Activated CD8-positive, alpha-beta memory T cell treated with anti-CD3 and anti-CD28 coated beads, Interleukin-2, amount 10 ng/mL, durations not matched to agents 7 days and 5 days (primary cell): ENCODE measurements at regions not wholly inside any gene's neighbourhood (a gene's known extent, or its start where the extent isn't known, plus 50 kb on each side); places are given as distances from the start of the nearest gene placed in this dataset.

Experiments used
- ATAC-seq: fragments of 150-1000 bp; cut with Tn5 transposase; one replicate; pipeline ENCODE4 v1.10.0; 2021; ENCODE audit warnings: moderate library complexity
- CTCF ChIA-PET: fragments of 350-600 bp; sonication (Branson Sonifier 250); formaldehyde crosslinking; loops from one replicate; lab custom pipeline; 2021; ENCODE audit warnings: antibody characterized with exemption; lab: Charles Lee
- DNase-seq: peaks from one replicate; pipeline ENCODE4 v3.0.0-alpha.2; 2020
- H3K27ac Mint-ChIP-seq: one replicate; pipeline ENCODE4 v1.8.0; 2021; ENCODE audit warnings: mild to moderate bottlenecking, mixed read lengths
- H3K27me3 Mint-ChIP-seq: one replicate; pipeline ENCODE4 v1.8.0; 2021; ENCODE audit warnings: mixed read lengths
- H3K36me3 Mint-ChIP-seq: one replicate; pipeline ENCODE4 v1.8.0; 2021; ENCODE audit warnings: mild to moderate bottlenecking, mixed read lengths
- H3K4me1 Mint-ChIP-seq: one replicate; pipeline ENCODE4 v1.8.0; 2021; ENCODE audit warnings: mixed read lengths
- H3K4me3 Mint-ChIP-seq: one replicate; pipeline ENCODE4 v1.8.0; 2021; ENCODE audit warnings: mild to moderate bottlenecking, moderate library complexity, mixed read lengths
- H3K9me3 Mint-ChIP-seq: one replicate; pipeline ENCODE4 v1.8.0; 2022; ENCODE audit warnings: low read depth, mixed read lengths

DNA sequence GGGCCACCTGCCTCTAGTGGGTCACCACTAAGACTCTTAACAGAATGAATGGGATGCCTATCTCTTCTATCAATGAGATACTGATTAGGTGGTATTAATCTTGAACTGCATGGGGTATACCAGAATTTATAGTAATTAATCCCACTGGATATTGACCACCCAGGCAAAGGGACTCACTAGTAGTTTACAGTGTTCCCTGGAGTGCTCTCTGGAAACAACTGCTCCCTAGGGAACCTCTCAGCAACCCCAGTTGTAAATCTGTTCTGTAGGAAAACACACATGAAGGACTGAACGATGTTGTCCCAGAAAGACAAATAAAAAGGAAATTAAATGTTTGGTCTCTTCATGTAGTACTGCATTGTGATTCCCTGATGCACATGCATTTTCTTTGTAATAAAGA is 430.5 kb downstream of the HLX start:
- DNase-seq, result no peak
- CTCF ChIA-PET, result no interaction called here
- no peaks in the 10 kb centered on the region for H3K27me3 Mint-ChIP-seq
- ATAC-seq, result no peak
- H3K27ac Mint-ChIP-seq, result no peak overlapping the region
- no peaks in the 10 kb centered on the region for H3K9me3 Mint-ChIP-seq
- H3K4me1 Mint-ChIP-seq, result no peaks in the 10 kb centered on the region
- H3K36me3 Mint-ChIP-seq, result no peaks in the 10 kb centered on the region
- no peak overlapping the region for H3K4me3 Mint-ChIP-seq

- no peak for ATAC-seq
- DNase-seq, result no peak
- H3K36me3 Mint-ChIP-seq, result no peaks in the 10 kb centered on the region
- H3K9me3 Mint-ChIP-seq, result no peaks in the 10 kb centered on the region
- no peak overlapping the region for H3K4me3 Mint-ChIP-seq
- H3K27ac Mint-ChIP-seq, result no peak overlapping the region
- H3K4me1 Mint-ChIP-seq, result no peaks in the 10 kb centered on the region
- no peaks in the 10 kb centered on the region for H3K27me3 Mint-ChIP-seq
- CTCF ChIA-PET, result no interaction called here
Measured at GRCh38 chr1:221310180-221310579, 430.9 kb downstream of the HLX start.

DNA sequence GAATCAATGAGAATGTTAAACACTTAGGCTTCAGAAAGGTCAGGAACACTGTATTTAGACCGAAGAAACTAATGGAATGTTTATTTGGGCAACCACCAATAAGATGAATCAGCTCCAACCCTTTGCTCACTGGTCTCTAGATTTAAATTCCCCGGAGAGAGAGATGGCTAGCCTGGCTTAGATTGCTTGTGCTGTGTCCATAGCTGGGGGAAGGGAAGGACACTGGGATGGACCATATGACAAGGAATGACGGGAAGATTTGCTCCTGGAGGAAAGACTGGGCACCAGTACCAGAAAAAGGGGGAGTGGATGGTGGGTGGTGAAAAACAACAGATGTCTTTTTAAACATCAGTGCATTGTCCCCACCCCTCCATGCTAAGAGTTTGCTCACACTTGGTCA is 426.6 kb downstream of the DUSP10 start:
- ATAC-seq (no peak), DNase-seq (no peak)
- CTCF ChIA-PET, result no interaction called here
- no peak overlapping the region for H3K4me3 Mint-ChIP-seq
- no peaks in the 10 kb centered on the region for H3K27me3 Mint-ChIP-seq
- H3K27ac Mint-ChIP-seq, result no peak overlapping the region
- H3K4me1 Mint-ChIP-seq, result no peaks in the 10 kb centered on the region
- H3K36me3 Mint-ChIP-seq, result no peaks in the 10 kb centered on the region
- H3K9me3 Mint-ChIP-seq, result no peaks in the 10 kb centered on the region

GRCh38 chr1:221316491-221317056 is 425.3 kb downstream of the DUSP10 start:
- CTCF ChIA-PET, result no interaction called here
- Mint-ChIP-seq H3K27ac (no peak overlapping the region), H3K36me3 (no peaks in the 10 kb centered on the region), H3K4me1 (no peaks in the 10 kb centered on the region), H3K9me3 (no peaks in the 10 kb centered on the region), H3K27me3 (no peaks in the 10 kb centered on the region), H3K4me3 (no peak overlapping the region)
- ATAC-seq (no peak), DNase-seq (no peak)

- no peak overlapping the region for H3K27ac Mint-ChIP-seq
- H3K4me3 Mint-ChIP-seq, result no peak overlapping the region
- H3K4me1 Mint-ChIP-seq, result no peaks in the 10 kb centered on the region
- CTCF ChIA-PET, result no interaction called here
- DNase-seq, result no peak
- no peak for ATAC-seq
- no peaks in the 10 kb centered on the region for H3K9me3 Mint-ChIP-seq
- no peaks in the 10 kb centered on the region for H3K27me3 Mint-ChIP-seq
- H3K36me3 Mint-ChIP-seq, result no peaks in the 10 kb centered on the region
Measured at GRCh38 chr1:221317537-221317936, 424.4 kb downstream of the DUSP10 start.

GRCh38 chr1:221327954-221328353 is 413.9 kb downstream of the DUSP10 start:
- Mint-ChIP-seq H3K27ac (no peak overlapping the region), H3K9me3 (peaks cover 2% of the 10 kb centered on the region), H3K4me3 (no peak overlapping the region), H3K36me3 (no peaks in the 10 kb centered on the region), H3K27me3 (no peaks in the 10 kb centered on the region), H3K4me1 (no peaks in the 10 kb centered on the region)
- DNase-seq, result no peak
- ATAC-seq, result no peak
- CTCF ChIA-PET, result no interaction called here

- Mint-ChIP-seq H3K27ac (no peak overlapping the region), H3K4me1 (no peaks in the 10 kb centered on the region), H3K4me3 (no peak overlapping the region), H3K27me3 (no peaks in the 10 kb centered on the region), H3K36me3 (no peaks in the 10 kb centered on the region), H3K9me3 (peaks cover 2% of the 10 kb centered on the region)
- ATAC-seq, result no peak
- CTCF ChIA-PET, result no interaction called here
- no peak for DNase-seq
Measured at GRCh38 chr1:221328371-221328770, 413.5 kb downstream of the DUSP10 start.

DNA sequence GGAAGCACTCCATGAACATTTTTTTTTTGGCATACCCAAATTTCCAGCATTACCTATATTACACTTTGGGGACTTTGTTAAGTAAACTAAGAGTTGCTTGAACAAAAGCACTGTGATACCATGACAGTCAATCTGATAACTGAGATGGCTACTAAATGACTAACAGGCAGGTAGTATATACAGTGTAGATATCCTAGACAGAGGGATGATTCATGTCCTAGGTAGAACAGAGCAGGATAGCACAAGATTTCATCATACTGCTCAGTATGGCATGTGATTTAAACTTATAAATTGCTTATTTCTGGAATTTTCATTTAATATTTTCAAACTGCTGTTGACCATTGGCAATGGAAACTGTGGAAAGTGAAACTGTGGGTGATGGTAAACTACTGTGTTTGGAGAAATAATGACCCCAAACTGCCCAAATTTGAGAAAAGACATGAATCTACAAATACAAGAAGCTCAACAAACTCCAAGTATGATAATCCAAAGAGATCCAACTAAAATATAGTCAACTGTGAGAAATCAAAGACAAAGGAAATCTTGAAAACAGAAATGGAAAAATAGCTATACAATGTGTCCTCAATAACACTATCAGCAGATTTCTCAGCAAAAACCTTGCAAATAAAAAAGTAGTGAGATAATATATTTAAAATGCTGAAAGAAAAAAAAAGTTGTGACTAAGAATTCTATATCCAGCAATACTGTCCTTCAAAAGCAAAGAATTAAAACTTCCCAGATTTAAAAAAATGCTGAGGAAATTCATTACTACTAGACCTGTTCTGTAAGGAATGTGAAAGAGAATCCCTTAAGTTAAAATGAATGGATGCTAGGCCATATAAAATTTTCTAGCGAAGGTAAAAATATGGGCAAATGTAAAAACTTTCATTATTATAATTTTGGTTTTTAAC is 410.4 kb downstream of the DUSP10 start:
- Mint-ChIP-seq H3K36me3 (no peaks in the 10 kb centered on the region), H3K27ac (no peak overlapping the region), H3K4me3 (no peak overlapping the region), H3K4me1 (no peaks in the 10 kb centered on the region), H3K9me3 (peaks cover 2% of the 10 kb centered on the region), H3K27me3 (no peaks in the 10 kb centered on the region)
- no peak for DNase-seq
- CTCF ChIA-PET, result no interaction called here
- ATAC-seq, result no peak

GRCh38 chr1:221334062-221334461 is 407.8 kb downstream of the DUSP10 start:
- ATAC-seq (no peak), DNase-seq (no peak)
- no peaks in the 10 kb centered on the region for H3K27me3 Mint-ChIP-seq
- CTCF ChIA-PET, result no interaction called here
- no peaks in the 10 kb centered on the region for H3K36me3 Mint-ChIP-seq
- H3K4me3 Mint-ChIP-seq, result no peak overlapping the region
- peaks cover 2% of the 10 kb centered on the region for H3K9me3 Mint-ChIP-seq
- no peak overlapping the region for H3K27ac Mint-ChIP-seq
- H3K4me1 Mint-ChIP-seq, result no peaks in the 10 kb centered on the region

DNA sequence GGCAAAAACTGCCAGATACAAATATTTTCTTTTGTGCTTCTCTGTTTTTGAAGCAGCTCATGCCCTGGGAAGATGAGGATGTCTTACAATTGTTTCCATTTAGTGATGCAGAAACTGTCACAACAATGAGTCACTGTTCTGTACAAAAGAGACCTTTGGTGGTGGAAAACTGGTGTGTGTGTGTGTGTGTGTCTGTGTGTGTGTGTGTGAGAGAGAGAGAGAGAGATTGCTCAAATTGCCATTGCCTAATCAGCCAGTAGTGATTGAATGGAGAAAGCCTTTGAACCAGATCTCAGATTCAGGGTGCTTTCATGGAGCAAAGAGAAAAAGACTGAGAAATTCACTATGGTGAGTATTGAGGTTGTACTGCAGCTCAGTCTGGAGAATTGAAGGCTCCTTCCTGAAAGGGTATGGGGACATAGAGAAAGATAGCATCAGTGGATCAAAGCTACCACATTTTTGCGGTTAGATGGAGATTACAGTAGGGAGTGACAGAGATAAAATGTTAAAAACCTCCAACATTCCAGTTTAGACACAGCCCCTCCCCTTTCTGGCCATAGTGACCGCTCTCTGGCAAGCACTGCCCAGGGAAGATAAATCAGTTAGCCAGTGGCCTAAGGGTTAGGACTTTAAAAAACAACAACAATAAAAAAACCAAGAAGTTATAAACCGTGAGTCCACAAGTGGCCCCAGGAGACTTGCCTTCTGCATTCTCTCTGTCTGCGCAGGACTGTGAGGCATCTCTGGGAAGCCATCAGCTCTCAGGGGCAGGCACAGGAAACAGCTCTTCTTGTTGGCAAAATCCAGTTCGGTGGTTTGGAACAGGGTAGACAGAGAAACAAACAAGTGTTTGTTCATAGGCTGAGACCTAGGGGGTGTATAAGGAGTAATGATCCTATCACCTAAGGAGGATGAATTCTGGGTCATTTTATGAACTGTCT is 406.5 kb downstream of the DUSP10 start:
- Mint-ChIP-seq H3K4me1 (no peaks in the 10 kb centered on the region), H3K27me3 (no peaks in the 10 kb centered on the region), H3K4me3 (no peak overlapping the region)

GRCh38 chr1:221336126-221336525 is 405.8 kb downstream of the DUSP10 start:
- CTCF ChIA-PET, result no interaction called here
- H3K36me3 Mint-ChIP-seq, result no peaks in the 10 kb centered on the region
- H3K27ac Mint-ChIP-seq, result no peak overlapping the region
- no peak overlapping the region for H3K4me3 Mint-ChIP-seq
- DNase-seq (no peak), ATAC-seq (no peak)
- H3K27me3 Mint-ChIP-seq, result no peaks in the 10 kb centered on the region
- no peaks in the 10 kb centered on the region for H3K4me1 Mint-ChIP-seq
- H3K9me3 Mint-ChIP-seq, result peaks cover 2% of the 10 kb centered on the region

More for the DNA sequence above, 406.5 kb downstream of the DUSP10 start:
- H3K9me3 Mint-ChIP-seq, result peaks cover 2% of the 10 kb centered on the region
- no peaks in the 10 kb centered on the region for H3K36me3 Mint-ChIP-seq
- DNase-seq, result no peak
- ATAC-seq, result no peak
- CTCF ChIA-PET, result no interaction called here
- no peak overlapping the region for H3K27ac Mint-ChIP-seq

DNA sequence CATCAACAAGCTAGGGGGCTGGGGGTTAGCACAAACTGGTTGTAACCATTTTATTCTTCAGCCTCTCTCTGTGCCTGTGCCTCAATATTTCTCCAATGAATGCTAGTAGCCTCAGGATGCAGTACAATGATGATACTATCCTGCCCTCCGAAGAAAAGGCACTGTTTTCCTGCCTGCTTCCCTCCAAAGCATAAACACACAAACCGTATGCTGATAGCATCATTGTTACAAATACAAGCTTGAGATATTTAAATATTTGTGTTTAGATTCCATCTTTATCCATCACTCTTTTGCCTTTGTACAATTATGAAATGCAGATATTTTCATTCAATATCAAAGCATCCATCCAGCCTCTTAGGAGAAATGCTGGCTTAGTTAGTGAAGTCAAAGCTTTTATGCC is 404.8 kb downstream of the DUSP10 start:
- Mint-ChIP-seq H3K9me3 (peaks cover 2% of the 10 kb centered on the region), H3K36me3 (no peaks in the 10 kb centered on the region), H3K4me3 (no peak overlapping the region), H3K27me3 (no peaks in the 10 kb centered on the region), H3K4me1 (no peaks in the 10 kb centered on the region), H3K27ac (no peak overlapping the region)
- DNase-seq (no peak), ATAC-seq (no peak)
- CTCF ChIA-PET, result no interaction called here

DNA sequence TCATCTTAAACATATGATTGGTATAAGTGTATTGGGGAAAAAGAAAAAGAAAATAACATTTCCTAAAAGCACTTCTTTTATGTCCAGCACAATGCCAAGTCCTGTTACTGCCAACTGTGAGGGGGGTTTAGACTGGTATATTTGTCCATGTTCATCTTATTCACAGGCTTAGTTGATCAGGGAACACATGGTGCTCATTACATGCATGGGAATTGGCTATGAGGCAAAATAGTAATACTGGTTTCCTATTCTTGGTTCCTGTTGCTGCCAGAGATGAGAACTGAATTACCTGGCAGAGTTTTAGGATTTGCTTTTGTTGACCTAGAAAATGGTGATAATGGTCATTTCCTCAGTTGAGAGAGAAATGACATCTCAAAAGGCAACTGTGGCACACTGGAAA is 398.8 kb downstream of the DUSP10 start:
- Mint-ChIP-seq H3K9me3 (no peaks in the 10 kb centered on the region), H3K27ac (no peak overlapping the region), H3K36me3 (no peaks in the 10 kb centered on the region), H3K4me3 (no peak overlapping the region), H3K27me3 (no peaks in the 10 kb centered on the region), H3K4me1 (no peaks in the 10 kb centered on the region)
- CTCF ChIA-PET, result no interaction called here
- ATAC-seq, result no peak
- DNase-seq, result no peak
